SK-N-SH treated with all-trans-retinoic acid at 6 μM for 48 hours (cell line): ENCODE measurements at regions not wholly inside any gene's neighbourhood (a gene's known extent, or its start where the extent isn't known, plus 50 kb on each side); places are given as distances from the start of the nearest gene placed in this dataset.

Source experiments
- ATAC-seq: fragments of 200-7000 bp; cut with Tn5 transposase; 3 replicates; pipeline ENCODE4 v1.9.1; 2020; ENCODE audit warnings: mild to moderate bottlenecking, moderate library complexity
- ARNTL ChIP-seq: fragments of 450-650 bp; formaldehyde crosslinking; IDR thresholded peaks from 2 replicates; pipeline ENCODE4 v1.5.0; 2020; ENCODE audit warnings: low read depth, mild to moderate bottlenecking, moderate library complexity, borderline replicate concordance
- BACH2 ChIP-seq: fragments of 250-450 bp; sonication (Bioruptor Pico); IDR thresholded peaks from 2 replicates; pipeline ENCODE4 v1.9.0; 2021; ENCODE audit warnings: mild to moderate bottlenecking, borderline replicate concordance
- CREB5 ChIP-seq: fragments of 250-450 bp; sonication (Bioruptor Pico); IDR thresholded peaks from 2 replicates; pipeline ENCODE4 v1.5.1; 2020; ENCODE audit warnings: low read depth, mild to moderate bottlenecking, moderate library complexity
- CSDC2 ChIP-seq: fragments of 250-450 bp; sonication (Bioruptor Pico); IDR thresholded peaks from 2 replicates; pipeline ENCODE4 v1.5.0; 2020; ENCODE audit warnings: mild to moderate bottlenecking, moderate library complexity
- CSRNP3 ChIP-seq: fragments of 250-450 bp; sonication (Bioruptor Pico); IDR thresholded peaks from 2 replicates; pipeline ENCODE4 v1.5.1; 2021; ENCODE audit warnings: mild to moderate bottlenecking, moderate library complexity
- ESRRG ChIP-seq: fragments of 250-450 bp; sonication (Bioruptor Pico); IDR thresholded peaks from 2 replicates; pipeline ENCODE4 v1.6.1; 2021; ENCODE audit warnings: mild to moderate bottlenecking
- GLIS3 ChIP-seq: fragments of 250-450 bp; sonication (Bioruptor Pico); IDR thresholded peaks from 2 replicates; pipeline ENCODE4 v1.5.0; 2020; ENCODE audit warnings: mild to moderate bottlenecking, moderate library complexity
- ISL1 ChIP-seq: fragments of 250-450 bp; sonication (Bioruptor Pico); IDR thresholded peaks from 2 replicates; pipeline ENCODE4 v2.1.2; 2022; ENCODE audit warnings: mild to moderate bottlenecking, moderate library complexity
- OSR1 ChIP-seq: fragments of 250-450 bp; sonication (Bioruptor Pico); IDR thresholded peaks from 2 replicates; pipeline ENCODE4 v1.8.0; 2022; ENCODE audit warnings: moderate library complexity, mild to moderate bottlenecking, inconsistent platforms
- PATZ1 ChIP-seq: fragments of 250-450 bp; sonication (Bioruptor Pico); IDR thresholded peaks from 2 replicates; pipeline ENCODE4 v1.8.0; 2020; ENCODE audit warnings: mild to moderate bottlenecking, moderate library complexity, borderline replicate concordance
- POU6F1 ChIP-seq: fragments of 250-450 bp; sonication (Bioruptor Pico); IDR thresholded peaks from 2 replicates; pipeline ENCODE4 v1.8.0; 2021; ENCODE audit warnings: low read depth, mild to moderate bottlenecking, moderate library complexity, borderline replicate concordance
- PPARA ChIP-seq: fragments of 250-450 bp; sonication (Bioruptor Pico); IDR thresholded peaks from 2 replicates; pipeline ENCODE4 v1.5.0; 2020; ENCODE audit warnings: mild to moderate bottlenecking, borderline replicate concordance
- RARB ChIP-seq: fragments of 250-450 bp; sonication (Bioruptor Pico); IDR thresholded peaks from 2 replicates; pipeline ENCODE4 v1.8.0; 2021; ENCODE audit warnings: mild to moderate bottlenecking, moderate library complexity
- SNAI2 ChIP-seq: fragments of 250-450 bp; sonication (Bioruptor Pico); IDR thresholded peaks from 2 replicates; pipeline ENCODE4 v1.5.0; 2020; ENCODE audit warnings: mild to moderate bottlenecking, moderate library complexity
- TCF4 ChIP-seq: fragments of 250-450 bp; sonication (Bioruptor Pico); IDR thresholded peaks from 2 replicates; pipeline ENCODE4 v1.8.0; 2021; ENCODE audit warnings: mild to moderate bottlenecking, moderate library complexity, borderline replicate concordance
- TOX ChIP-seq: fragments of 250-450 bp; sonication (Bioruptor Pico); IDR thresholded peaks from 2 replicates; pipeline ENCODE4 v1.8.0; 2021; ENCODE audit warnings: mild to moderate bottlenecking, moderate library complexity, borderline replicate concordance
- ZC3H10 ChIP-seq: fragments of 250-450 bp; sonication (Bioruptor Pico); IDR thresholded peaks from 2 replicates; pipeline ENCODE4 v1.5.1; 2021; ENCODE audit warnings: mild to moderate bottlenecking, moderate library complexity
- ZFP3 ChIP-seq: fragments of 250-450 bp; sonication (Bioruptor Pico); IDR thresholded peaks from 2 replicates; pipeline ENCODE4 v1.5.0; 2020; ENCODE audit warnings: mild to moderate bottlenecking, moderate library complexity
- ZFP30 ChIP-seq: fragments of 450-650 bp; formaldehyde crosslinking; IDR thresholded peaks from 2 replicates; pipeline ENCODE4 v1.5.0; 2022; ENCODE audit warnings: mild to moderate bottlenecking, moderate library complexity
- ZNF70 ChIP-seq: fragments of 450-650 bp; formaldehyde crosslinking; IDR thresholded peaks from 2 replicates; pipeline ENCODE4 v1.5.0; 2020; ENCODE audit warnings: mild to moderate bottlenecking, moderate library complexity
- ZNF8 ChIP-seq: fragments of 450-650 bp; formaldehyde crosslinking; IDR thresholded peaks from 2 replicates; pipeline ENCODE4 v1.5.0; 2020; ENCODE audit warnings: mild to moderate bottlenecking, moderate library complexity

GRCh38 chr16:60731329-60732050, 1304.7 kb downstream of the CDH8 start (continued):
- TF ChIP-seq CREB5 (CRISPR knock-in tag) (no peak), POU6F1 (CRISPR knock-in tag) (no peak), OSR1 (CRISPR knock-in tag) (no peak), RARB (CRISPR knock-in tag) (no peak), ZNF70 (CRISPR knock-in tag) (no peak)

GRCh38 chr16:60729051-60729450, 1307.2 kb downstream of the CDH8 start:
- TF ChIP-seq TOX (CRISPR knock-in tag) (no peak), POU6F1 (CRISPR knock-in tag) (no peak), PPARA (CRISPR knock-in tag) (no peak), PATZ1 (CRISPR knock-in tag) (no peak), CSRNP3 (CRISPR knock-in tag) (no peak), ZFP3 (CRISPR knock-in tag) (no peak), TCF4 (CRISPR knock-in tag) (no peak), RARB (CRISPR knock-in tag) (no peak), ZNF8 (CRISPR knock-in tag) (no peak), CSDC2 (CRISPR knock-in tag) (no peak), ISL1 (CRISPR knock-in tag) (no peak), ZFP30 (no peak), ZNF70 (CRISPR knock-in tag) (no peak), ARNTL (no peak), GLIS3 (CRISPR knock-in tag) (no peak), BACH2 (CRISPR knock-in tag) (no peak), CREB5 (CRISPR knock-in tag) (no peak)
- TF ChIP-seq, all 23 proteins: peak for 0
- no peak for ATAC-seq

GRCh38 chr16:60727851-60728250, 1308.4 kb downstream of the CDH8 start:
- TF ChIP-seq TOX (CRISPR knock-in tag) (no peak), ZC3H10 (CRISPR knock-in tag) (no peak), ZNF8 (CRISPR knock-in tag) (no peak), SNAI2 (no peak), POU6F1 (CRISPR knock-in tag) (no peak), OSR1 (CRISPR knock-in tag) (no peak), ESRRG (no peak), ZNF70 (CRISPR knock-in tag) (no peak), ARNTL (no peak), PPARA (CRISPR knock-in tag) (no peak), CREB5 (CRISPR knock-in tag) (no peak), CSDC2 (CRISPR knock-in tag) (no peak), BACH2 (CRISPR knock-in tag) (no peak), ZFP30 (no peak), PATZ1 (CRISPR knock-in tag) (no peak)
- TF ChIP-seq, all 23 proteins: peak for 0
- no peak for ATAC-seq
